Endothelial cell of umbilical vein (primary cell): ENCODE measurements at regions not wholly inside any gene's neighbourhood (a gene's known extent, or its start where the extent isn't known, plus 50 kb on each side); places are given as distances from the start of the nearest gene placed in this dataset.

Experiments used
- BruUV-seq: library from RNA; stranded (reverse); fragments of 400-500 nt; replicated peaks from 2 replicates; lab custom pipeline; 2021; lab: Mats Ljungman, UMichigan
- CTCF ChIA-PET: fragments of 300-600, 350-600 bp; sonication (Branson Sonifier 250); formaldehyde crosslinking; loops from one replicate; lab custom pipeline; 2021; ENCODE audit warnings: antibody characterized with exemption, inconsistent platforms; lab: Charles Lee
- POLR2A ChIA-PET: fragments of 300-600, 350-600 bp; sonication (Branson Sonifier 250); formaldehyde crosslinking; loops from one replicate; lab custom pipeline; 2021; ENCODE audit warnings: antibody characterized with exemption, inconsistent platforms; lab: Charles Lee
- DNase-seq: peaks from one replicate; pipeline ENCODE4 v3.0.0-alpha.2; 2011; ENCODE audit warnings: low read depth, low spot score
- FAIRE-seq: peaks from 2 replicates; lab custom pipeline; 2011; peaks lifted over from hg19 to GRCh38; lab: Jason Lieb, UNC
- H2AFZ ChIP-seq: 2 replicates; pipeline ENCODE4 v1.6.0; 2012; ENCODE audit warnings: low read depth, low read length, control low read depth, inconsistent platforms
- H3K27ac ChIP-seq: 2 replicates; pipeline ENCODE4 v1.5.1; 2011; ENCODE audit warnings: low read depth, mild to moderate bottlenecking, control low read depth, low read length, moderate library complexity; ENCODE audit not compliant: insufficient read depth
- H3K27me3 ChIP-seq, 2 experiments: 2 replicates each; pipeline versions ENCODE4 v1.6.0 to v1.6.1; 2011; ENCODE audit warnings: low read length in 2 of 2, mixed read lengths in 1 of 2; ENCODE audit not compliant: control insufficient read depth in 2 of 2, insufficient read depth in 2 of 2
- H3K36me3 ChIP-seq, 2 experiments: 2 replicates in 1 of 2; 3 replicates in 1 of 2; pipeline ENCODE4 v1.5.1; 2011; ENCODE audit warnings: low read length in 2 of 2, mild to moderate bottlenecking in 1 of 2, moderate library complexity in 1 of 2; ENCODE audit not compliant: control insufficient read depth in 2 of 2, insufficient read depth in 2 of 2; ENCODE audit errors: extremely low read depth in 1 of 2
- H3K4me1 ChIP-seq: 3 replicates; pipeline ENCODE4 v1.5.1; 2011; ENCODE audit warnings: mild to moderate bottlenecking, low read length; ENCODE audit not compliant: control insufficient read depth, insufficient read depth; ENCODE audit errors: extremely low read depth
- H3K4me2 ChIP-seq: 2 replicates; pipeline ENCODE4 v1.6.1; 2011; ENCODE audit warnings: low read length, control low read depth, mixed read lengths; ENCODE audit not compliant: insufficient read depth
- H3K4me3 ChIP-seq, 3 experiments: fragments of 200-600 bp in 1 of 3; sonication (generic), shearing (Covaris generic) in 1 of 3; replicated peaks in 1 of 3; 2 replicates each; pipeline ENCODE4 v1.5.1; 2011 to 2016; ENCODE audit warnings: control low read depth in 3 of 3, low read length in 3 of 3, mild to moderate bottlenecking in 2 of 3, inconsistent platforms in 1 of 3, low read depth in 1 of 3, moderate library complexity in 1 of 3; ENCODE audit not compliant: insufficient read depth in 1 of 3
- H3K79me2 ChIP-seq: 2 replicates; pipeline ENCODE4 v1.6.0; 2012; ENCODE audit warnings: low read length, inconsistent platforms; ENCODE audit not compliant: control insufficient read depth, insufficient read depth
- H3K9ac ChIP-seq: replicated peaks from 2 replicates; pipeline ENCODE3; 2011; ENCODE audit warnings: low read length, control low read depth; ENCODE audit not compliant: insufficient read depth; ENCODE audit errors: extremely low read depth
- H3K9me1 ChIP-seq: replicated peaks from 3 replicates; pipeline ENCODE4 v1.6.0; 2011; ENCODE audit warnings: mild to moderate bottlenecking, low read length; ENCODE audit not compliant: control insufficient read depth, insufficient read depth; ENCODE audit errors: extremely low read depth
- H3K9me3 ChIP-seq: replicated peaks from 2 replicates; pipeline ENCODE4 v1.5.1; 2012; ENCODE audit warnings: low read length, inconsistent platforms; ENCODE audit not compliant: control insufficient read depth, insufficient read depth
- H4K20me1 ChIP-seq: replicated peaks from 2 replicates; pipeline ENCODE3; 2011; ENCODE audit warnings: mild to moderate bottlenecking, low read length; ENCODE audit not compliant: control insufficient read depth, insufficient read depth; ENCODE audit errors: extremely low read depth
- EZH2 ChIP-seq: IDR thresholded peaks from 2 replicates; pipeline ENCODE4 v1.6.1; 2012; ENCODE audit warnings: borderline replicate concordance, low read depth, mild to moderate bottlenecking, moderate library complexity, low read length, inconsistent platforms; ENCODE audit not compliant: severe bottlenecking
- FOS ChIP-seq: IDR thresholded peaks from 2 replicates; pipeline ENCODE4 v1.6.1; 2011; ENCODE audit warnings: mild to moderate bottlenecking, low read length, moderate library complexity, borderline replicate concordance; ENCODE audit not compliant: insufficient read depth
- GATA2 ChIP-seq: IDR thresholded peaks from 2 replicates; pipeline ENCODE4 v1.7.0; 2011; ENCODE audit warnings: low read depth, mild to moderate bottlenecking, moderate library complexity, mixed read lengths, low read length; ENCODE audit not compliant: insufficient read length, insufficient read depth
- MYC ChIP-seq: IDR thresholded peaks from one replicate; pipeline ENCODE4 v1.6.1; 2011; ENCODE audit warnings: mild to moderate bottlenecking, low read depth, low read length
- POLR2A ChIP-seq: IDR thresholded peaks from 2 replicates; pipeline ENCODE4 v1.6.1; 2012; ENCODE audit warnings: low read depth, mild to moderate bottlenecking, control low read depth, low read length
- dilution Hi-C: fragments of 300-500 bp; cut with MboI; formaldehyde crosslinking; loops from one replicate; pipeline ENCODE4 v1.15.0; 2019; ENCODE audit warnings: low sequenced_read_pairs; ENCODE audit not compliant: extremely low pct_ligation_motif_present
- intact Hi-C: fragments of 100-400 bp; cut with micrococcal nuclease; formaldehyde crosslinking; loops from one replicate; pipeline ENCODE4 v1.10.0; 2022
- TF ChIP-seq, protein P1 (sequence below): IDR thresholded peaks from 2 replicates; pipeline ENCODE4 v1.6.1; 2011; ENCODE audit not compliant: insufficient read depth, insufficient read length
- TF ChIP-seq, protein P2 (sequence below), 2 donors: IDR thresholded peaks; 1 replicate in 1 of 2; 2 replicates in 1 of 2; pipeline ENCODE4 v1.5.1; 2011; ENCODE audit warnings: low read length in 2 of 2, mild to moderate bottlenecking in 2 of 2, moderate library complexity in 2 of 2, control low read depth in 1 of 2, inconsistent platforms in 1 of 2, low read depth in 1 of 2; ENCODE audit not compliant: insufficient read depth in 1 of 2; ENCODE audit errors: extremely low read depth in 1 of 2

DNA sequence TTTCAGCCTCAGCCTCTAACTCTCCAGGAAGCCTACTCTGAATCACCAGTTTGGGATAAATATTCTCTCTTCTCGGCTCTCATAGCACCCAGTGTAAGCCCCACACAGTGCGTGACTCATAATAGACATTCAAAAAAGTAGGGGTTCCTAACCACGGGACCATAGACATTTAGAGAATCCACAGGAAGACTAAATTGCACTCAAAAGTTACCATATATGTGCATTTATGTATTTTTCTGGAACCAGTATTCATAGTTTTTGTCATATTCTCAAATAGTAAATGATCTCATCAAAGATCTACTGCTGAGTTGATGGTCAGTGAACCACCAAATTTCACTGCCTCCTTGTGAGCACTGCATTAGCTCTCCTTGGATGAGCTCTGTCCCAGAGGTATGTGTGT is 625.7 kb downstream of the SMARCA1 start:
- Histone ChIP-seq H3K4me2 (no peak overlapping the region), H4K20me1 (no peaks in the 10 kb centered on the region), H3K9ac (no peak overlapping the region), H3K4me3 (no peak overlapping the region), H3K36me3 (no peaks in the 10 kb centered on the region), H3K27ac (no peak overlapping the region), H2AFZ (no peak overlapping the region), H3K27me3 (no peaks in the 10 kb centered on the region), H3K4me1 (no peaks in the 10 kb centered on the region), H3K9me1 (no peaks in the 10 kb centered on the region), H3K9me3 (no peaks in the 10 kb centered on the region), H3K79me2 (no peaks in the 10 kb centered on the region)
- DNase-seq (no peak), FAIRE-seq (no peak)
- ChIA-PET CTCF (no interaction called here), POLR2A (no interaction called here)
- TF ChIP-seq FOS (no peak), POLR2A (no peak), MYC (no peak), GATA2 (no peak), EZH2 (no peak)
- TF ChIP-seq, protein P1, sequence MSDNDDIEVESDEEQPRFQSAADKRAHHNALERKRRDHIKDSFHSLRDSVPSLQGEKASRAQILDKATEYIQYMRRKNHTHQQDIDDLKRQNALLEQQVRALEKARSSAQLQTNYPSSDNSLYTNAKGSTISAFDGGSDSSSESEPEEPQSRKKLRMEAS, result no peak
- TF ChIP-seq, protein P2, sequence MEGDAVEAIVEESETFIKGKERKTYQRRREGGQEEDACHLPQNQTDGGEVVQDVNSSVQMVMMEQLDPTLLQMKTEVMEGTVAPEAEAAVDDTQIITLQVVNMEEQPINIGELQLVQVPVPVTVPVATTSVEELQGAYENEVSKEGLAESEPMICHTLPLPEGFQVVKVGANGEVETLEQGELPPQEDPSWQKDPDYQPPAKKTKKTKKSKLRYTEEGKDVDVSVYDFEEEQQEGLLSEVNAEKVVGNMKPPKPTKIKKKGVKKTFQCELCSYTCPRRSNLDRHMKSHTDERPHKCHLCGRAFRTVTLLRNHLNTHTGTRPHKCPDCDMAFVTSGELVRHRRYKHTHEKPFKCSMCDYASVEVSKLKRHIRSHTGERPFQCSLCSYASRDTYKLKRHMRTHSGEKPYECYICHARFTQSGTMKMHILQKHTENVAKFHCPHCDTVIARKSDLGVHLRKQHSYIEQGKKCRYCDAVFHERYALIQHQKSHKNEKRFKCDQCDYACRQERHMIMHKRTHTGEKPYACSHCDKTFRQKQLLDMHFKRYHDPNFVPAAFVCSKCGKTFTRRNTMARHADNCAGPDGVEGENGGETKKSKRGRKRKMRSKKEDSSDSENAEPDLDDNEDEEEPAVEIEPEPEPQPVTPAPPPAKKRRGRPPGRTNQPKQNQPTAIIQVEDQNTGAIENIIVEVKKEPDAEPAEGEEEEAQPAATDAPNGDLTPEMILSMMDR (IDR thresholded peaks at IDR 0.05; ENCODE audit: extremely low read depth in 1 of 2, insufficient read depth in 1 of 2, low read depth in 1 of 2, low read length in 2 of 2), result no peak
- intact Hi-C loops (no loop called here), dilution Hi-C loops (no loop called here)
- BruUV-seq, result no TSS peak
